GM12891 (cell line): ENCODE measurements at regions not wholly inside any gene's neighbourhood (a gene's known extent, or its start where the extent isn't known, plus 50 kb on each side); places are given as distances from the start of the nearest gene placed in this dataset.

Experiments used
- POLR2A ChIP-seq: IDR thresholded peaks from 2 replicates; pipeline ENCODE4 v1.6.1; 2011; ENCODE audit warnings: low read depth, low read length, control low read depth
- POLR2AphosphoS5 ChIP-seq: IDR thresholded peaks from 2 replicates; pipeline ENCODE4 v1.6.1; 2011; ENCODE audit warnings: low read depth, low read length, control low read depth
- SPI1 ChIP-seq: IDR thresholded peaks from 2 replicates; pipeline ENCODE4 v1.6.1; 2011; ENCODE audit warnings: low read depth, low read length, control low read depth
- TAF1 ChIP-seq: IDR thresholded peaks from 2 replicates; pipeline ENCODE4 v1.6.1; 2011; ENCODE audit warnings: low read depth, low read length, control low read depth

DNA sequence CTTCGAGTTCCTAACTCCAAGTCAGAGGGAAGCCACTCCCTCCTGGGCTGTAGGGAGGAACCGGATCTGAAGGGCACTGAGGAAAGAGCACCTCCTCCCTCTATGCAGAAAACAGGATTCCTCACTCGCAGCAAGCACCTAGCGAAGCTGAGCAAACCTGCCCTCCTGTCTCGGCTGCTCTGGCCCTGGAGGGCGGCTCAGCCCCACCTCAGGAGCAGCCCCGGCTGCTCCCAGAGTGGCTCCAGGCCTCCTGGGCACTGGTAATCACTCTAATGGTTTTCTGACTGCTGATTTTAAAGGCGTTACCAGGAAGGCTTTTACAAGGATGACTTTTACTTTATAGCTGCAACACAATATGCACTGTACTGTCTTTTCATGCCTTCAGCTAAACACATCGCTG is 312.5 kb downstream of the TEX29 start:
- TF ChIP-seq POLR2A (no peak), POLR2AphosphoS5 (no peak), TAF1 (no peak), SPI1 (no peak)
